A549 (cell line): ENCODE measurements at regions not wholly inside any gene's neighbourhood (a gene's known extent, or its start where the extent isn't known, plus 50 kb on each side); places are given as distances from the start of the nearest gene placed in this dataset.
A peak's percentile ranks its signal among the peaks of the same experiment; 100 is the strongest.

Experiments used
- ATAC-seq, 2 experiments: fragments of 200-7000 bp in 1 of 2; fragments of >200 bp in 1 of 2; cut with Nextera tagmentation in 1 of 2; cut with Tn5 transposase in 1 of 2; 3 replicates each; pipeline versions ENCODE4 v1.8.0 to v1.9.1; 2018 to 2020; ENCODE audit warnings: mild to moderate bottlenecking in 1 of 2, moderate library complexity in 1 of 2
- CTCF ChIA-PET: fragments of 300-600 bp; sonication (Branson Sonifier 250); formaldehyde crosslinking; extraction: SDS; loops from one replicate; lab custom pipeline; 2021; ENCODE audit warnings: antibody characterized with exemption, inconsistent platforms; lab: Yijun Ruan, JAX
- POLR2A ChIA-PET: fragments of 350-600 bp; formaldehyde crosslinking; extraction: SDS; loops from one replicate; lab custom pipeline; 2021; ENCODE audit warnings: antibody characterized with exemption, inconsistent platforms; lab: Yijun Ruan, JAX
- DNase-seq, 2 experiments: peaks; one replicate each; pipeline versions ENCODE4 v3.0.0 to v3.0.0-alpha.2; 2011 to 2016; ENCODE audit warnings: low read depth in 1 of 2, low spot score in 1 of 2
- FAIRE-seq: peaks from 2 replicates; lab custom pipeline; 2011; peaks lifted over from hg19 to GRCh38; lab: Jason Lieb, UNC
- H3K27ac ChIP-seq, 2 experiments: fragments of >200 bp; sonication (Bioruptor Twin); formaldehyde crosslinking; 3 replicates each; pipeline ENCODE4 v1.5.1; 2016 to 2017
- H3K4me1 ChIP-seq: fragments of >200 bp; sonication (Bioruptor Twin); formaldehyde crosslinking; 3 replicates; pipeline ENCODE4 v1.6.1; 2016
- H3K4me2 ChIP-seq: fragments of >200 bp; sonication (Bioruptor Twin); formaldehyde crosslinking; 3 replicates; pipeline ENCODE4 v1.6.1; 2016
- H3K4me3 ChIP-seq: fragments of >200 bp; sonication (Bioruptor Twin); formaldehyde crosslinking; 3 replicates; pipeline ENCODE4 v1.5.1; 2016
- H3K9me3 ChIP-seq: fragments of >200 bp; sonication (Bioruptor Twin); formaldehyde crosslinking; 3 replicates; pipeline ENCODE4 v1.6.1; 2016
- ATOH8 ChIP-seq: fragments of 250-450 bp; sonication (Bioruptor Pico); IDR thresholded peaks from 2 replicates; pipeline ENCODE4 v1.5.0; 2020; ENCODE audit warnings: low read depth, mild to moderate bottlenecking, moderate library complexity
- CEBPB ChIP-seq, 2 experiments: fragments of >200 bp in 1 of 2; sonication (Bioruptor Twin) in 1 of 2; formaldehyde crosslinking in 1 of 2; IDR thresholded peaks; 2 replicates each; pipeline ENCODE4 v1.6.1; 2012 to 2016
- ELK1 ChIP-seq: fragments of 150-350 bp; IDR thresholded peaks from 2 replicates; pipeline ENCODE4 v1.6.1; 2014; ENCODE audit warnings: low read depth, mild to moderate bottlenecking, low read length
- GATA3 ChIP-seq: IDR thresholded peaks from 2 replicates; pipeline ENCODE4 v1.6.1; 2012; ENCODE audit warnings: borderline replicate concordance
- HMGXB4 ChIP-seq: fragments of 250-450 bp; sonication (Bioruptor Pico); IDR thresholded peaks from 2 replicates; pipeline ENCODE4 v1.5.0; 2021; ENCODE audit warnings: mild to moderate bottlenecking, moderate library complexity, borderline replicate concordance
- HOXA7 ChIP-seq: fragments of 250-450 bp; sonication (Bioruptor Pico); IDR thresholded peaks from 2 replicates; pipeline ENCODE4 v1.5.0; 2020; ENCODE audit warnings: mild to moderate bottlenecking, moderate library complexity
- JUN ChIP-seq, 2 experiments: fragments of >200 bp; sonication (Bioruptor Twin); formaldehyde crosslinking; IDR thresholded peaks; 2 replicates in 1 of 2; 3 replicates in 1 of 2; pipeline ENCODE4 v1.6.1; 2016 to 2017
- JUNB ChIP-seq: fragments of >200 bp; sonication (Bioruptor Twin); formaldehyde crosslinking; IDR thresholded peaks from 2 replicates; pipeline ENCODE4 v1.6.1; 2016
- KDM5A ChIP-seq: fragments of 200-600 bp; sonication (generic); IDR thresholded peaks from 2 replicates; pipeline ENCODE4 v1.6.1; 2016; ENCODE audit warnings: antibody characterized with exemption, mild to moderate bottlenecking
- MAZ ChIP-seq: fragments of 150-350 bp; IDR thresholded peaks from 2 replicates; pipeline ENCODE4 v1.6.1; 2014; ENCODE audit warnings: antibody characterized with exemption, low read depth, low read length, borderline replicate concordance
- MYC ChIP-seq: IDR thresholded peaks from 2 replicates; pipeline ENCODE4 v1.6.1; 2012; ENCODE audit warnings: mild to moderate bottlenecking, inconsistent platforms, low read length, improper control_type of control experiment, borderline replicate concordance
- REST ChIP-seq: fragments of 200-600 bp; sonication (generic); IDR thresholded peaks from 2 replicates; pipeline ENCODE4 v1.6.1; 2016; ENCODE audit warnings: antibody characterized with exemption, mild to moderate bottlenecking, moderate library complexity
- SREBF2 ChIP-seq: fragments of 450-650 bp; IDR thresholded peaks from 2 replicates; pipeline ENCODE4 v1.6.1; 2014; ENCODE audit warnings: mild to moderate bottlenecking, moderate library complexity
- USF2 ChIP-seq: fragments of 450-650 bp; IDR thresholded peaks from 2 replicates; pipeline ENCODE4 v1.6.1; 2014; ENCODE audit warnings: antibody characterized with exemption
- WGBS: methylation state at CpG from one replicate; pipeline ENCODE4 v1.1.6; 2017; ENCODE audit errors: missing lambda C conversion rate; 5-methylcytosine and 5-hydroxymethylcytosine counted together

GRCh38 chr4:132548463-132548862 lies 600.6 kb upstream of the PCDH10 start (continued):
- TF ChIP-seq REST (no peak), ELK1 (no peak), MAZ (no peak), HMGXB4 (CRISPR knock-in tag) (no peak), KDM5A (no peak), USF2 (no peak), GATA3 (no peak)

GRCh38 chr4:132556316-132556715 lies 592.8 kb upstream of the PCDH10 start:
- H3K4me3 ChIP-seq: no peak overlapping the region
- ChIA-PET CTCF (no interaction called here), POLR2A (no interaction called here)
- H3K4me1 ChIP-seq: no peaks in the 10 kb centered on the region
- no peak overlapping the region for H3K4me2 ChIP-seq
- TF ChIP-seq ATOH8 (CRISPR knock-in tag): no peak
- no peak for TF ChIP-seq JUNB
- no peak for TF ChIP-seq KDM5A
- TF ChIP-seq CEBPB (IDR thresholded peaks at IDR 0.05): no peak
- no peak for TF ChIP-seq HOXA7 (CRISPR knock-in tag)
- no peak for TF ChIP-seq MYC
- H3K27ac ChIP-seq: no peak overlapping the region
- ATAC-seq (no peak), DNase-seq (no peak), FAIRE-seq (no peak)
- no peaks in the 10 kb centered on the region for H3K9me3 ChIP-seq
- 21% methylated on average over 3 of the region's 3 CpGs for WGBS

- DNase-seq (peak in 1 of 2 experiments; percentile 4), FAIRE-seq (no peak)
- CTCF ChIA-PET: no interaction called here
Observed at GRCh38 chr4:132557660-132558059, 591.4 kb upstream of the PCDH10 start.

More at GRCh38 chr4:132557660-132558059, 591.4 kb upstream of the PCDH10 start:
- no peaks in the 10 kb centered on the region for H3K9me3 ChIP-seq
- no peak for ATAC-seq
- no peak for TF ChIP-seq JUN (IDR thresholded peaks at IDR 0.05)
- TF ChIP-seq HOXA7 (CRISPR knock-in tag): no peak
- TF ChIP-seq MAZ: no peak
- TF ChIP-seq SREBF2: no peak
- TF ChIP-seq CEBPB (IDR thresholded peaks at IDR 0.05): no peak
- POLR2A ChIA-PET: no interaction called here
- no peak overlapping the region for H3K4me2 ChIP-seq
- no peak overlapping the region for H3K27ac ChIP-seq
- no peaks in the 10 kb centered on the region for H3K4me1 ChIP-seq
- H3K4me3 ChIP-seq: no peak overlapping the region
